K562 (cell line): ENCODE measurements at regions not wholly inside any gene's neighbourhood (a gene's known extent, or its start where the extent isn't known, plus 50 kb on each side); places are given as distances from the start of the nearest gene placed in this dataset.

ENCODE experiments used
- ATAC-seq: fragments of 200-7000 bp; cut with Tn5 transposase; 3 replicates; pipeline ENCODE4 v1.9.1; 2020; ENCODE audit warnings: moderate library complexity
- BruUV-seq: library from RNA; stranded (reverse); fragments of 400-500 nt; replicated peaks from 2 replicates; lab custom pipeline; 2021; lab: Mats Ljungman, UMichigan
- CTCF ChIA-PET: fragments of 300-600 bp; formaldehyde crosslinking; extraction: SDS; loops from one replicate; lab custom pipeline; 2021; ENCODE audit warnings: low intra/inter-chr PET ratio; lab: Yijun Ruan, JAX
- POLR2A ChIA-PET: fragments of 300-600, 350-650 bp; sonication (Branson Sonifier 250); formaldehyde crosslinking; extraction: SDS; loops from one replicate; lab custom pipeline; 2021; ENCODE audit warnings: antibody characterized with exemption, inconsistent platforms; lab: Yijun Ruan, JAX
- DNase-seq, 4 experiments: peaks; one replicate each; pipeline versions ENCODE4 v3.0.0 to v3.0.0-alpha.2; 2011 to 2018; ENCODE audit warnings: low spot score in 3 of 4, mixed read lengths in 3 of 4; ENCODE audit errors: extremely low read depth in 1 of 4
- FAIRE-seq: peaks from 2 replicates; lab custom pipeline; 2011; peaks lifted over from hg19 to GRCh38; lab: Jason Lieb, UNC
- H2AFZ ChIP-seq: 2 replicates; pipeline ENCODE4 v1.6.0; 2011; ENCODE audit warnings: low read depth, low read length, control low read depth, inconsistent platforms
- H3K27ac ChIP-seq: fragments of 200-600 bp; 3 replicates; pipeline ENCODE4 v1.8.0; 2011; ENCODE audit warnings: low read depth, mild to moderate bottlenecking, control low read depth, inconsistent platforms, low read length, moderate library complexity, mixed read lengths; ENCODE audit errors: extremely low read depth
- H3K27me3 ChIP-seq, 2 experiments: fragments of 300-600 bp in 1 of 2; 2 replicates in 1 of 2; 3 replicates in 1 of 2; pipeline versions ENCODE4 v1.6.0 to v1.8.0; 2011; ENCODE audit warnings: inconsistent platforms in 2 of 2, low read length in 2 of 2, mild to moderate bottlenecking in 1 of 2, mixed read lengths in 1 of 2, moderate library complexity in 1 of 2; ENCODE audit not compliant: control insufficient read depth in 2 of 2, insufficient read depth in 2 of 2
- H3K36me3 ChIP-seq: fragments of 300-600 bp; 3 replicates; pipeline ENCODE4 v1.8.0; 2011; ENCODE audit warnings: mild to moderate bottlenecking, low read length, inconsistent platforms; ENCODE audit not compliant: control insufficient read depth, insufficient read depth
- H3K4me1 ChIP-seq, 2 experiments: fragments of 200-600 bp in 1 of 2; replicated peaks in 1 of 2; 2 replicates in 1 of 2; 3 replicates in 1 of 2; pipeline versions ENCODE4 v1.5.1 to v1.8.0; 2011; ENCODE audit warnings: inconsistent platforms in 2 of 2, low read length in 2 of 2, mild to moderate bottlenecking in 1 of 2, mixed read lengths in 1 of 2, moderate library complexity in 1 of 2; ENCODE audit not compliant: control insufficient read depth in 2 of 2, insufficient read depth in 2 of 2
- H3K4me2 ChIP-seq: 2 replicates; pipeline ENCODE4 v1.6.1; 2011; ENCODE audit warnings: low read length, control low read depth, inconsistent platforms, mixed read lengths; ENCODE audit not compliant: insufficient read depth
- H3K4me3 ChIP-seq: fragments of 200-600 bp; sonication (generic), shearing (Covaris generic); 2 replicates; pipeline ENCODE4 v1.5.1; 2016; ENCODE audit warnings: control low read depth, inconsistent platforms
- H3K79me2 ChIP-seq: fragments of 200-600 bp; 3 replicates; pipeline ENCODE4 v1.8.0; 2011; ENCODE audit warnings: low read length, inconsistent platforms; ENCODE audit not compliant: control insufficient read depth, insufficient read depth
- H3K9ac ChIP-seq, 2 experiments: 2 replicates each; pipeline versions ENCODE4 v1.6.0 to v1.6.1; 2011; ENCODE audit warnings: low read depth in 2 of 2, low read length in 2 of 2, control low read depth in 1 of 2, inconsistent platforms in 1 of 2, mild to moderate bottlenecking in 1 of 2, mixed read lengths in 1 of 2; ENCODE audit not compliant: insufficient read depth in 1 of 2
- H3K9me1 ChIP-seq: one replicate; pipeline ENCODE4 v1.6.0; 2011; ENCODE audit warnings: inconsistent platforms, mild to moderate bottlenecking, low read length, moderate library complexity; ENCODE audit not compliant: control insufficient read depth, insufficient read depth
- H3K9me3 ChIP-seq: replicated peaks from 2 replicates; pipeline ENCODE4 v1.5.1; 2011; ENCODE audit warnings: low read depth, low read length, inconsistent platforms; ENCODE audit not compliant: control insufficient read depth, insufficient read depth
- H4K20me1 ChIP-seq: replicated peaks from 2 replicates; pipeline ENCODE4 v1.6.1; 2011; ENCODE audit warnings: low read length, inconsistent platforms, mixed read lengths; ENCODE audit not compliant: control insufficient read depth, insufficient read depth
- BRD4 ChIP-seq: fragments of 200-600 bp; sonication (generic); IDR thresholded peaks from 2 replicates; pipeline ENCODE4 v1.6.1; 2017; ENCODE audit warnings: inconsistent platforms
- DEAF1 ChIP-seq: fragments of 450-650 bp; formaldehyde crosslinking; IDR thresholded peaks from 2 replicates; pipeline ENCODE4 v1.4.0; 2020; ENCODE audit warnings: mild to moderate bottlenecking, moderate library complexity
- ELK3 ChIP-seq: fragments of 450-650 bp; formaldehyde crosslinking; IDR thresholded peaks from 2 replicates; pipeline ENCODE4 v1.4.0; 2020; ENCODE audit warnings: mild to moderate bottlenecking
- HDAC3 ChIP-seq: fragments of 450-650 bp; IDR thresholded peaks from 2 replicates; pipeline ENCODE4 v1.6.1; 2018; ENCODE audit warnings: borderline replicate concordance, mild to moderate bottlenecking, moderate library complexity; ENCODE audit not compliant: partially characterized antibody
- HDGF ChIP-seq: fragments of 450-650 bp; IDR thresholded peaks from 2 replicates; pipeline ENCODE4 v1.6.1; 2016
- ID3 ChIP-seq, 2 experiments: fragments of 250-450 bp in 1 of 2; fragments of 450-650 bp in 1 of 2; sonication (Bioruptor Pico) in 1 of 2; IDR thresholded peaks; 2 replicates each; pipeline versions ENCODE4 v1.6.1 to v1.8.0; 2016 to 2021; ENCODE audit warnings: mild to moderate bottlenecking in 2 of 2, moderate library complexity in 2 of 2, missing compliant biosample characterization in 1 of 2, missing genetic modification characterization in 1 of 2
- MAZ ChIP-seq, 2 experiments: fragments of 450-650 bp in 1 of 2; sonication (generic) in 1 of 2; formaldehyde crosslinking; IDR thresholded peaks in 1 of 2; conservative IDR thresholded peaks in 1 of 2; 2 replicates each; pipeline versions ENCODE4 v1.4.0 to v1.5.0; 2020; ENCODE audit warnings: mild to moderate bottlenecking in 1 of 2, missing genetic modification reagents in 1 of 2
- NR1H2 ChIP-seq: sonication (generic); formaldehyde crosslinking; IDR thresholded peaks from 2 replicates; pipeline ENCODE4 v1.4.0; 2020; ENCODE audit warnings: mild to moderate bottlenecking, missing genetic modification reagents
- PCBP1 ChIP-seq: fragments of 200-400 bp; formaldehyde crosslinking; IDR thresholded peaks from 2 replicates; pipeline ENCODE4 v1.6.1; 2018; ENCODE audit warnings: mild to moderate bottlenecking, low read depth, low read length; ENCODE audit not compliant: poor library complexity, severe bottlenecking
- POLR2A ChIP-seq: fragments of 450-650 bp; conservative IDR thresholded peaks from 2 replicates; pipeline ENCODE4 v1.6.1; 2016
- POLR3G ChIP-seq: IDR thresholded peaks from 2 replicates; pipeline ENCODE4 v1.6.1; 2011; ENCODE audit not compliant: insufficient read length, insufficient replicate concordance; ENCODE audit errors: extremely low read depth
- SAFB2 ChIP-seq: fragments of 200-400 bp; formaldehyde crosslinking; IDR thresholded peaks from 2 replicates; pipeline ENCODE4 v1.6.1; 2018; ENCODE audit warnings: borderline replicate concordance, low read length, low read depth, moderate library complexity; ENCODE audit not compliant: severe bottlenecking
- SNRNP70 ChIP-seq: fragments of 200-400 bp; formaldehyde crosslinking; optimal IDR thresholded peaks from 2 replicates; pipeline ENCODE3; 2017; ENCODE audit warnings: low read depth, low read length
- TAF15 ChIP-seq: fragments of 200-400 bp; formaldehyde crosslinking; IDR thresholded peaks from 2 replicates; pipeline ENCODE4 v1.6.1; 2017; ENCODE audit warnings: mild to moderate bottlenecking, low read depth, low read length, moderate library complexity
- ZBTB17 ChIP-seq: fragments of 450-650 bp; formaldehyde crosslinking; IDR thresholded peaks from 2 replicates; pipeline ENCODE4 v1.4.0; 2020; ENCODE audit warnings: mild to moderate bottlenecking
- ZNF277 ChIP-seq: fragments of 250-450 bp; sonication (Bioruptor Pico); IDR thresholded peaks from 2 replicates; pipeline ENCODE4 v1.8.0; 2022; ENCODE audit warnings: inconsistent platforms, mild to moderate bottlenecking, moderate library complexity, borderline replicate concordance
- ZNF644 ChIP-seq: fragments of 200-800 bp; sonication (Bioruptor generic); IDR thresholded peaks from 2 replicates; pipeline ENCODE4 v1.6.1; 2016; ENCODE audit warnings: low read depth, missing genetic modification characterization, missing compliant biosample characterization
- ZNF668 ChIP-seq: fragments of 250-450 bp; sonication (Bioruptor Pico); IDR thresholded peaks from 2 replicates; pipeline ENCODE4 v1.8.0; 2022; ENCODE audit warnings: mild to moderate bottlenecking, inconsistent platforms
- WGBS: fragments of 100-300 bp; shearing (Covaris generic); methylation state at CpG from one replicate; pipeline ENCODE4 v1.1.6; 2016; ENCODE audit warnings: low coverage, mixed read lengths; ENCODE audit not compliant: insufficient coverage; ENCODE audit errors: missing lambda C conversion rate; 5-methylcytosine and 5-hydroxymethylcytosine counted together
- in situ Hi-C: fragments of 300-500 bp; cut with MboI; formaldehyde crosslinking; loops from 4 replicates; pipeline ENCODE4 v1.15.0; 2018; ENCODE audit warnings: inconsistent platforms, mixed read lengths
- intact Hi-C: fragments of 100-400 bp; cut with micrococcal nuclease; formaldehyde crosslinking; loops from 2 replicates; pipeline ENCODE4 v1.14.2; 2022

- TF ChIP-seq POLR3G (no peak), ZNF277 (CRISPR knock-in tag) (no peak), SNRNP70 (no peak), PCBP1 (no peak), ZBTB17 (no peak), NR1H2 (CRISPR knock-in tag) (no peak), HDAC3 (no peak), ZNF668 (CRISPR knock-in tag) (no peak), POLR2A (no peak), TAF15 (no peak), MAZ (CRISPR knock-in tag; conservative IDR thresholded peaks at IDR 0.05 in 1 of 2, IDR thresholded peaks at IDR 0.05 in 1 of 2) (no peak), HDGF (no peak), SAFB2 (no peak), BRD4 (no peak), DEAF1 (CRISPR knock-in tag) (no peak), ID3 (CRISPR knock-in tag; IDR thresholded peaks at IDR 0.05) (no peak), ID3 (tag; IDR thresholded peaks at IDR 0.05) (no peak), ELK3 (no peak), ZNF644 (tag) (no peak)
- H3K79me2 ChIP-seq, result no peaks in the 10 kb centered on the region
- no peaks in the 10 kb centered on the region for H4K20me1 ChIP-seq
- peaks cover 0 to 13% of the 10 kb centered on the region in 2 experiments; a peak in 3 of 5 replicates for H3K4me1 ChIP-seq
- H3K27ac ChIP-seq, result no peak overlapping the region
- H3K9me3 ChIP-seq, result no peaks in the 10 kb centered on the region
- no TSS peak for BruUV-seq
- ChIA-PET POLR2A (no interaction called here), CTCF (no interaction called here)
- ATAC-seq, result no peak
- H3K9ac ChIP-seq, result no peak overlapping the region
- no peaks in the 10 kb centered on the region for H3K27me3 ChIP-seq
- H2AFZ ChIP-seq, result no peak overlapping the region
- 63% methylated on average over 2 of the region's 2 CpGs for WGBS
- no peak for FAIRE-seq
- H3K4me2 ChIP-seq, result no peak overlapping the region
- no peak overlapping the region for H3K4me3 ChIP-seq
- no peak for DNase-seq
- no peaks in the 10 kb centered on the region for H3K9me1 ChIP-seq
- intact Hi-C loops (no loop called here), in situ Hi-C loops (no loop called here)
- H3K36me3 ChIP-seq, result no peaks in the 10 kb centered on the region
These were observed 56.5 kb upstream of the ACSL3 start for GRCh38 chr2:222804351-222804750.
